NT2/D1 (cell line): ENCODE measurements at regions not wholly inside any gene's neighbourhood (a gene's known extent, or its start where the extent isn't known, plus 50 kb on each side); places are given as distances from the start of the nearest gene placed in this dataset.

Experiments
- SUZ12 ChIP-seq: IDR thresholded peaks from 2 replicates; pipeline ENCODE4 v1.6.1; 2011; ENCODE audit not compliant: insufficient read length, insufficient read depth; ENCODE audit errors: extremely low read depth
- YY1 ChIP-seq: IDR thresholded peaks from 2 replicates; pipeline ENCODE4 v1.6.1; 2011; ENCODE audit not compliant: insufficient read length, insufficient read depth
- ZNF274 ChIP-seq: IDR thresholded peaks from 2 replicates; pipeline ENCODE4 v1.6.1; 2011; ENCODE audit warnings: mild to moderate bottlenecking, low read depth, low read length

GRCh38 chr6:37575221-37575620 lies 75.5 kb upstream of the CCDC167 start:
- no peak for TF ChIP-seq SUZ12
- no peak for TF ChIP-seq ZNF274
- no peak for TF ChIP-seq YY1
